LNCAP (cell line): ENCODE measurements at regions not wholly inside any gene's neighbourhood (a gene's known extent, or its start where the extent isn't known, plus 50 kb on each side); places are given as distances from the start of the nearest gene placed in this dataset.

ENCODE experiments used
- CTCF ChIP-seq: fragments of 450-650 bp; IDR thresholded peaks from 2 replicates; pipeline ENCODE4 v1.5.1; 2017; ENCODE audit warnings: mild to moderate bottlenecking

- TF ChIP-seq CTCF: no peak
These were observed 298.9 kb upstream of the CNTNAP2 start for GRCh38 chr7:145817687-145818086.

DNA sequence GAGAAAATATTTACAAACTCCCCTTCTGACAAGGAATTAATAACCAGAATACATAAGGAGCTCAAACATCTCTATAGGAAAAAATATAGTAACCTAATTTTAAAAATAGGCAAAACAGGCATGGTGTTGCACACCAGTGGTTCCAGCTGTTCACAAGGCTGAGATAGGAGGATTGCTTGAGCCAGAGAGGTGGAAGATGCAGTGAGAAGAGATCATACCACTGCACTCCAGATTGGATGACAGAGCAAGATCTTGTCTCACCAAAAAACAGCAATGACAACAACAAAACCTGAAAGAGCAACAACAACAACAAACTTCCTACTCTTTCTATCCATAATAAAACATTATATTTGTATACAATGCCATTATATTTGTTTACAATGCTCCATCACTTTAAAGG is 304.4 kb upstream of the CNTNAP2 start:
- TF ChIP-seq CTCF: no peak

- TF ChIP-seq CTCF: no peak
These were observed 319.1 kb upstream of the CNTNAP2 start for GRCh38 chr7:145797507-145797906.

DNA sequence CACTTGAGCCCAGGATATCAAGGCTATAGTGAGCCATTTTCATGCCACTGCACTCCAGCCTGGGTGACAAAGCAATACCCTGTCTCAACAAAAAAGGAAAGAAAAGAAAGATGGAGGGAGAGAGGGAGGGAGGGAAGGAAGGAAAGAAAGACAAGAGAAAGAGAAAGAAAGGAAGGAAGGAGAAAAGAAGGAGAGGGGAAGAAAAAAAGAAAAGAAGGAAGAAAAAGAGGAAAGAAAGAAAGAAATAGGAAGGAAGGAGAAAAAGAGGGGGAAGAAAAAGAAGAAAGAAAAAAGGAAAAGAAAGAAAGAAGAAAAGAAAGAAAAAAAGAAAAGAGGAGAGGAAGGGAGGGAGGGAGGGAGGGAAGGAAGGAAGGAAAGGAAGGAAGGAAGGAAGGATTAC is 321.5 kb upstream of the CNTNAP2 start:
- TF ChIP-seq CTCF: no peak

GRCh38 chr7:145784809-145785780 is 331.5 kb upstream of the CNTNAP2 start:
- TF ChIP-seq CTCF: no peak

DNA sequence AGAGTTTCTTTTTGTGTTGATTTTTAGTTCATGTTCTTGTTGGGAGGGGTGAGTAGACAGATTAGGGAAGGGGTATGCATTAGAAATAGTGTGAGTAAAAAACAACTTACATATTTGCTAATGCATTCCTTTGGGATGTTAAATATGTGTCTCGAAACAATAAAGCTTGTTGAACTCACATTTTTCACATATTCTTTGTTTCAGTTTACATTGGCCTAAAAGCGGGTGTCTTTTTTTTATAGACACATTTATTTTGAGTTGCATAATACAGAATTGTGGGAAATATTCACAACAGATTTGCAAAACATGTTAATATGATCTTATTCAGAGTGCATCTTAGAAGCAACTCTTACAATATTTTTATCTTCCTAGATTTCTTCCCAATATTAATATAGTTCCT is 337.5 kb upstream of the CNTNAP2 start:
- no peak for TF ChIP-seq CTCF

DNA sequence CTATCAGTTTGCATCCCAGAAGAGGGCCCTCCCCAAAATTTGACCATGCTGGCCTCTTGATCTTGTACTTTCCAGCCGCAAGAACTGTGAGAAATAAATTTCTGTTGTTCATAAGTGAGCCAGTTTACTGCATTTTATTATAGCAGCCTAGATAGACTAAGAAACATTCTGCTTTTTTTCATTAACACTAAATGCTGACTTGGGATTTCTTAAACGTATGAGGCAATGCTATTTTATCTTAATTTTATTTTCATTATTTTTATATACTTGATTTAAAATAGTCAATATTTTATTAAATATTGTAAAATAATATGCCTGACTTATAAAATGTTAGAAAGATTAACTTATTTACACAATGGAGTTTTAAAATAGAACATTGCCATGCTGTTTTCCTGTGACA is 341.8 kb upstream of the CNTNAP2 start:
- TF ChIP-seq CTCF: no peak
